H1 (cell line): ENCODE measurements at regions not wholly inside any gene's neighbourhood (a gene's known extent, or its start where the extent isn't known, plus 50 kb on each side); places are given as distances from the start of the nearest gene placed in this dataset.

Source experiments
- ASH2L ChIP-seq: fragments of 200-600, 300-600 bp; sonication (generic); IDR thresholded peaks from one replicate; pipeline ENCODE4 v1.7.1; 2017; ENCODE audit warnings: low read length
- ATF2 ChIP-seq: IDR thresholded peaks from 2 replicates; pipeline ENCODE4 v1.6.1; 2012; ENCODE audit warnings: low read length, inconsistent platforms
- CHD2 ChIP-seq: IDR thresholded peaks from 2 replicates; pipeline ENCODE4 v1.6.1; 2012; ENCODE audit warnings: low read length, improper control_type of control experiment
- CTBP2 ChIP-seq: IDR thresholded peaks from 2 replicates; pipeline ENCODE4 v1.7.0; 2011; ENCODE audit warnings: borderline replicate concordance, mild to moderate bottlenecking, moderate library complexity, mixed read lengths, low read length; ENCODE audit not compliant: insufficient read depth, insufficient read length
- TAF7 ChIP-seq: optimal IDR thresholded peaks from 2 replicates; pipeline ENCODE3; 2011; ENCODE audit warnings: low read depth, mild to moderate bottlenecking, inconsistent platforms, low read length, moderate library complexity, borderline replicate concordance

GRCh38 chr6:167530951-167531350 is 206.1 kb downstream of the TTLL2 start (continued):
- TF ChIP-seq CTBP2 (no peak), CHD2 (no peak), TAF7 (no peak), ATF2 (no peak), ASH2L (no peak)
- TF ChIP-seq, all 59 proteins: peak for 0
